ENCODE measurements at regions not wholly inside any gene's neighbourhood (a gene's known extent, or its start where the extent isn't known, plus 50 kb on each side); places are given as distances from the start of the nearest gene placed in this dataset.

DNA sequence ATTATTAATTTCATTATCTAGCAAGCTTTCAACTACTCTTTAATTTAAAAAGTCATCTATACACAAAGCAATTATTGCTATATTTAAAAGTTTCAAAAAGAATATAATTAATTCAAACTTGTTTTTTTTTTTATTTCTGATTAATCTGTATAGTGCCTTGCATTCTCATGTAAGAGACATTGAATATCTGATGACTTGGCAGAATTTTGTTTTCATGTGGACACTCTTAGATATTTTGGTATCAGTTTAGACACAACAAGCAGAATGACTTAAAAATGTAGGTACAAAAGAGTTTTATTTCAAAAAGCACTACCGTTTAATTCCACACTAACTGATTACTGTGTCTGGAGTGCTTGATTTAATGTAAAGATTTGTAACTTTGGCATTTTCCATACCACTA lies 1129.6 kb downstream of the PDHA2 start:
- TF ChIP-seq CTCF (IDR thresholded peaks at IDR 0.05; ENCODE audit: low read depth, low read length, poor library complexity, severe bottlenecking) (no peak), EZH2phosphoT487 (IDR thresholded peaks at IDR 0.05; ENCODE audit: borderline replicate concordance, low read length) (no peak)

All from DOHH2 (cell line).